Fibroblast of lung (primary cell): ENCODE measurements at regions not wholly inside any gene's neighbourhood (a gene's known extent, or its start where the extent isn't known, plus 50 kb on each side); places are given as distances from the start of the nearest gene placed in this dataset.

Experiments used
- CTCF ChIP-seq, 2 donors: IDR thresholded peaks in 1 of 2; conservative IDR thresholded peaks in 1 of 2; 1 replicate in 1 of 2; 2 replicates in 1 of 2; pipeline ENCODE4 v1.5.1; 2011 to 2012; ENCODE audit warnings: low read length in 2 of 2, control low read depth in 1 of 2, inconsistent platforms in 1 of 2, low read depth in 1 of 2, mild to moderate bottlenecking in 1 of 2
- EZH2 ChIP-seq: IDR thresholded peaks from 2 replicates; pipeline ENCODE4 v1.5.1; 2012; ENCODE audit warnings: low read length, control low read depth, mild to moderate bottlenecking; ENCODE audit errors: missing control alignments

GRCh38 chr14:61618448-61618847 is 76.9 kb upstream of the HIF1A start:
- TF ChIP-seq CTCF (conservative IDR thresholded peaks at IDR 0.05 in 1 of 2, IDR thresholded peaks at IDR 0.05 in 1 of 2; ENCODE audit: low read depth in 1 of 2, low read length in 2 of 2): no peak
- no peak for TF ChIP-seq EZH2
